Hypothalamus (tissue), 51 donors: ENCODE measurements at regions not wholly inside any gene's neighbourhood (a gene's known extent, or its start where the extent isn't known, plus 50 kb on each side); places are given as distances from the start of the nearest gene placed in this dataset.
"Not testable (repeated sequence)": the region's sequence is repeated elsewhere in the genome, so short reads cannot be mapped to it uniquely, and the experiment has no call there.

Experiments
- DNase-seq, 51 donors: peaks; one replicate each; lab custom pipeline; 2025; lab: John Stamatoyannopoulos, UW

GRCh38 chr9:13467157-13467556 is 187.7 kb upstream of the MPDZ start:
- DNase-seq, result no peak

DNA sequence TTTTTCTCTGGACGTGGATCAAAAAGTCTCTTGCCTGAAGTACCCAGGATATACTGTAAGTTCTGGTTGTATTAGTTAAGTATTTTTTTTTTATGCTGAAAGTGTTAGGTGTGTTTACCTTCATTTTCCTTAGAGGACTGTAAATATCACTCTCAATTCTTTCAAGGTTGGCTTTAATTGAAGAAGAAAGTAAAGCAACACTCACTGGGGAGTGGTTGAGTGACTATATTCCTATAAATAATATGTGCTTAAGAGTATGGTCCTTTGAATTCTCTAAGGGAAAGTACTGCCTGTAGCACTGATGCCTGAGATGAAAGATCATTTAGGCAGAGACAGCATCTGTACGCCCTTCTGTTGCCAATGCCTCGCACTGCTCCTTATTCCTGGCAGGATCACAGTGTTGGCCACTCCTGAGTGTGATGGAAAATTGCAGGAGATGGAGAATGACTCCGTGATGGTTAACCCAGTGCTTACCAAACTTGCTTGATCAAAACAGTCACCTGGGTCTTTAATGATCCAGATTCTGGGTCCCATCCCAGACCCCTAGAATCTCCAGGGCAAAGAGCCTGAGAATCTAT is 182.0 kb upstream of the MPDZ start:
- no peak for DNase-seq

- no peak for DNase-seq
Measured at GRCh38 chr9:13459071-13459470, 179.6 kb upstream of the MPDZ start.

DNA sequence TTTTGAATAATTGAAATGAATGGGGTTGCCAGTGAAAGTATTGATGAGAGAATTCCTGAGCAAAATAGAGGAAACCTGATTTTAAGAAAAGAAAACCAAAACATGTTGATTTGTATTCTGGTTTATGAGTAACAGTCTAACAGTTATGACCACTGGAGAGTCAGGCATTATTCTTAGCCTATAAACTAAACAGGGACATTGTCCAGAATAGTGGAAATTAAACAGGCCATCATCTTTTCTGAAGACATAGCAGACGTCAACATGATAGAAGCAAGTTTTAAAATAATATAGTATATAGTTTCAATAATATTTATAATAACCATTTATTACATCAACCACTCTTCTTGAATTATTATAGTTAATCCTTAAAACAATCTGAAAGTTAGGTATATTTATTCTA is 178.3 kb upstream of the MPDZ start:
- no peak for DNase-seq

- DNase-seq, result peak in 2 of 51 donors; percentile 6 to 40
Measured at GRCh38 chr9:13450723-13451122, 171.2 kb upstream of the MPDZ start.

DNA sequence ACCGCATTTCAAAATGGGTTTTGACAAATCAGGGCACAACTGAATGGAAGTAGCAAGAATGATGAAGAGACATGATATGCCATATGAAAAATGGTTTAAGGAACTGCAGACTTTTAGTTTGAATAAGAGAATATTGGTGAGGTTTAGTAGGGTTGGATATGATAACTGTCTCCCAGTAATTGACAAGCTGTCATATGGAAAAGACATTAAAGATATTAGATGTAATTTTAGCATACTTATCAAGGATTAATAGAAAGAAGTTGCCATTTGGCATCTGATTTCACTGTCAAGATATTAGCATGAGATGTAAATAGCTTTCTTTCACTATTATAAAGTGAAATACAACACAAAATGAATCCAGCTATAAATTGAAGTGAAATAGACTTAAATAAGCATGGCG is 169.0 kb upstream of the MPDZ start:
- no peak for DNase-seq

DNA sequence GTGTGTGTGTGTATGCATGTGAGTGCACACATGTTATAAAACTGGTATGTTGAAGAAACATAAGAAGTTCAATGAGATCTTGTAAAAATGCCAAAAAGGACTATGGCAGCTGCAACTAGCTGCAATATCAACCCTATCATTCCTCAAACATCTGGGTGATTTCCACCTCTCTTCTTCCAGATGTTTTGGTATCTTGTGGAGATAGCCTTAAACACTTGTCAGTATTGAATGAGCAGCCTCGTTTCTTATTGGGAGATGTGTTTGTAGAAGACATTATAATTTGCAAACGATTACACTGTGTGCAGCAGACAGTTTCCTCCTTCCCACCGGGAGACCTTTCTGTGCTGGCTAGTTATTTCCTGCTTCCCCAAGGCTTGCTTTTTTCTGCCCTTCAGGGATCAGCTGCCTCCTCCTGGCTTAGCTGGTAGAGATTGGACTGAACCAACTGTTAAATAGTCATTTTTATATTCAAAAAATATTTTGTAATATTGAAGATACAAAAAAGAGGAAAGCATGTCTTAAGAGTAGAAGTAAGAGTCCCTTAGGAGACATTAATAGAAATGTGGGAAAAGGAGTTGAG is 168.4 kb upstream of the MPDZ start:
- DNase-seq, result no peak

DNA sequence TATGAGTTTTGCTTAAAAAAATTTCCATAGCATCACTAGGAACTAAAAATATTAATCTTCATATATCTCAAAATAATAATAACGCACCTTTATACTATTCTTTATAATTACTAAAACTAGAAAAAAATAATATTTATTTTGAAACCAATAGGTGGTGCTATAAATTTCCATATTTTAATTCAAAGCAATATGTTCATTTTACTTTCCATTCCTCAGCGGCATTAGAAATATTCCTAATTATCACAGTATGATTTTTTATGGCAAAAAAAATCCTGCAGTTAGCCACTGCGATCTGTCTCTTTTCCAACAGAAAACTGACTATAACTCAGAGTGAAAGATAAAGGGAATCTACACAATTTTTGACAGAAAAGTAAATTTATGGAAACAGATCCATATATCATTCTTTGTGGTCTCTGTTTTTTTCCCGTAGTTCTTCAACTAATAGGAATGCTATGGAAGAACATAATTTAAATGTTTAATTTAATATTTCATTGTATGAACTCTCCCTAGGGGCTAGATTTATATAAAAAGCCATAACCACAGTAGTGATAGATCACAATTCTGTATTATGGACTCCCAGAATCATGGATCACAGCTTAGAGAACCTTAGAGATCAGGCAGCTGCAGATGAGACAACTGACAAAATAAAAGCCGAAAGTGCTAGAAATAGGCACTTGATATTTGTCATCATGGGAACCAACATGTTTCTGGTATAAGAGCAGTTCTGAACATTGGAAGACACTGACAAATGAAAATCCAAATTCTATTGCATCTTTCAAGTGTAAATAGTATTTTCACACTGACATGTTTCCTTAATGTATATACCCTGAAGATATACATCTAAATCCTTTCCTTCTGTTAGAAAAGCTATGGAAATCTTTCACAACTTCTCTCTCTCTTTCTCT is 167.7 kb upstream of the MPDZ start:
- no peak for DNase-seq

GRCh38 chr9:13446286-13446937 is 166.9 kb upstream of the MPDZ start:
- no peak for DNase-seq

DNA sequence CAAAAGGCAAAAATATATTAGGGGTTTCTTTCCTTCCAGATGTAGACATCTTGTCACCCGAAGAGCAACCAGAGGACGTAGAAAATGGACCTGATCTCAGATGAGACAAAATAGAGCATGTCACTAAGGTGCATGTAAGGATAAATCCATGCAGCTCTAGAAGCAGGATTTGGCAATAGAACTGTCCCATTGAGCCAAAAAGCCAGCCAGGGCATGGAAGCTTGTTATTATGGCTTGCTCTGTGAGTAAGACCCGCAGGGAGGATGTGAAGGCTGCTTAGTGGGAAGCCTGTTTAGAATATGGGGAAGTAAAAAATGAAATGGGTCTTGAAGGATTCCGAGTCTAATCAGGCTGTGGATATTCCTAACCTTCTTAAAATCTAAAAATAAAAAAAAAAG is 165.6 kb upstream of the MPDZ start:
- DNase-seq, result peak in 3 of 51 donors; percentile 8 to 40 (median 30)

DNA sequence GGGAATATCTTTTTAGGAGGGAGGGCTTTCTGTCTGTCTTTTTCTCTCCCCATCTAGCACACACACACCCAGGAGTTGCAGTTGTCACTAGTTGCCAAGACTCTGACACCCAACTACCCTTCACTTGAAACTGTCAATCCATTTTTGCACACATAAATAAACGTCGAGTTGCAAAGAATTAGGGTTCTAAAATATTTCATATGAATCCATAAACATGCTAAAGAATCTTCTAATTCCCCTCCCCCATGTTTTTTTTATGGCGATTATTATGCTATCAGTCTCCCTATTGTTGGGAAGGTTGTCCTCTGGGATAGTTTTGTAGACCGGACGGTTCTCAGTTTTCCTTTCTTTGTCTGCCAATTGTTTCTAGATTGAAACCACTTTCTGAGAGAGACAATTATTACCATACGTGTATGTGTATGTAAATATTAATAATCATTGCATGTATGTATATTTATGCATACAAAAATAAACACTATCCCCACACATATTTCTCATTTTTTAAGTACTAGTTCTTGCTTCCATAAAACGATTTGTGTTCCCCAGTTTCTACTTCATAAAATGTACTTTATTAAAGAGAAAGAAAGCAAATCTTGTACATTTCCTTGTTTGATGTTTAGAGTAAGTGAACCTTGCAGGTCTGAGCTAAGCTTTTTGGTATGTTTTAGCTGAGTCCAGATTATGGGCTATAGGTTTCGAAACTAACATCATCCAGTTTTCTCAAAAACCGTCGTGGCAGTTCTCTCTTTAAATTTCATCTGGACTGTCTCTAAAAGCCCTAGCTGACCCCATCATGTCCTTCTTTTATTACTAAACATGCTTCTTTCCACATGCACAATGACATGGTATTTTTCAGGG is 165.0 kb upstream of the MPDZ start:
- peak in 2 of 51 donors; percentile 29 to 75 for DNase-seq

DNA sequence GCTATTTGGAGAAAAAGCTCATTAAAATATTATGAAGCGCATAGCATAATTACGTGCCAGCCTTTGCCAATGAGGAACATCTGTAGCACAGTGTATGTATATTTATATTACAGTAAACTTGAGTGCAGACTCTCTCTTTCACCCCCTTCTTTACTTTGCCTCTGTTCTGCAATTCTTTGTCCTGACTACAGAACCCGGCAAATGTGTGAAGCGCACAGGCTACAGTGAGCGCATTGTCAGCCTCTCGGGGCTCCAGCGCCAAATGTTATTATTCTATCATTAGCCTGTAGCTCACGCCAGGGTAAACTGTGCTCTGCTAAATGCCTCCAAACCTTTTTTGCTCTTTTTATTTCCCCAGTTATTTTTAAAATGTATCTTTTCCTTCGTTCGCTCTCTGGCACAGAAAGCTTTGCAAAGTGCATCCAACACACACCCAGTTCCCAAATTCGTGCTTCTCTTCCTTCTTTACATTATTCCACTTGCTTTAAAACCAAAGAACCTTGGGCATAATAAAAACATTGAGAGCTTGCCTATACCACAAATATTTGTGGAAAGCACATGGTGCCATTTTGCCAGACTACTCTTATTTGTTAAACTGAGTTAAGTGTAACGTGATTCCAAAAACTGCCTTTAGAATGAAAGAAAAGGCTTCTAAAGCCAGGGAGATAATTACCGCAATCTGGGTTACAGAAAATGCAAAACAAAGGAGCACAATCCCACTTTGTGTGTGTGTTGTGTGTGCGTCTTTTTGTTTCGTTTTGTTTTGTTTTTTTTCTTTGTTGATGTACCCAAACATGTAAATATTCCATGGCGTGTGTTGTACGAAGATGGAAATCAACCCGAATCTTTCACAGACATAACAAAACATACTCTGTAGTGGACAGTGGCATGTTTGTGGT is 164.1 kb upstream of the MPDZ start:
- DNase-seq, result peak in 24 of 51 donors; percentile 2 to 82 (median 28)

DNA sequence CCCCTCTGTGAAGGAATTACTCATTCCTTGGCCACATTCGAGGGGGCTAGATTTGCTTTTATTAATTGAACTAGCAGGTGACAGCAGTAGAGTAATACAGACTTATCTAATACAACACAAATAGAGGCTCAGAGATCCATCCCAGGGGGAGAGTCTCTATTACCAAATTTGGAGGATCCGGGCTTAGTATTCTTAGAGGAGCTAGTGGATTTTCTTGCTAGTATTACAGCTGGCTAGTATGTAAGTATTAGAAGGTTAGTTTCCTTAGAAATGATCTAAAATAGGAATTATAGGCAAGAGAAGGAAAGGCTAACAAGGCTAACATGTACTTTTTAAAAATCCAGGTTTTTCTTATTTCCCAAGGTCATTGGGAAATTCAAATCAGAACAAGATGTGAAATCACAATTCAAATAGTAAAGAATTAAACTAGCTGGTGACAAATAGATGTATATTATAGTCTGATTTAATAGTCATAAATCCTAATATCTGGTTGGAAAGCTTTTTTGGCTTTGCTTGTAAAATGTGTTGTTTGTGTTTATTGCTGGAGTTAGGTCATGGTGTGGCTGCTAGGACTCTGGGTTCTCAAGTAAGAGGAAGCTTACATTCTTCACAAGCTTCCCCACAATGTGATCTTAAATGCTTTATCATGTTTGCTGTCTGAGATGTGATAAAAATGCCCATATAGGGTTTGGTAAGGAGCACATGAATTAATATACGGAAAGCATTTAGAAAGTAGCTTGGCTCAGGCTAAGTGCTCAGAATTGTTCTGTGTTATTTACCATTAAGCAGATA is 160.4 kb upstream of the MPDZ start:
- DNase-seq, result no peak

GRCh38 chr9:13437866-13438265 is 158.4 kb upstream of the MPDZ start:
- DNase-seq, result no peak

DNA sequence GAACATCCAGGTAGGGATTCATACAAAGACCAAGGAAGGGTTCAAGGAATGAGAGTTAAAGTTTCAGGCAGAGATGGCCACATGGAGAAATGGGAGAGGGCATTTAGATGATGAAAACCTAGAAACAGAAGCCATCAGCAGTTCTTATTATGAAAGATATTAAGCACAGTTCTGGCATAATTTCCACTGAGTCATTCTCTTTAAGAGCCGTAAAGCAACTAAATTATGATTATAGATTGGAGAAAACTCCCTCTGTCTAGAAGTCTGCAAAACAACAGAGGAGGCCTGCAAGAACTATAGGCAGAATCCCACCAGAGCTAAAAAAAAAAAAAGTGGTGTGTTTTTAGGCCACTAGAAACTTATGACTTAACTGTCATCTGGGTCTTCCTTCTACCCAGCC is 157.1 kb upstream of the MPDZ start:
- DNase-seq, result no peak

GRCh38 chr9:13433453-13433852 is 154.0 kb upstream of the MPDZ start:
- not testable (repeated sequence) for DNase-seq

- no peak for DNase-seq
Measured at GRCh38 chr9:13432904-13433303, 153.4 kb upstream of the MPDZ start.

DNA sequence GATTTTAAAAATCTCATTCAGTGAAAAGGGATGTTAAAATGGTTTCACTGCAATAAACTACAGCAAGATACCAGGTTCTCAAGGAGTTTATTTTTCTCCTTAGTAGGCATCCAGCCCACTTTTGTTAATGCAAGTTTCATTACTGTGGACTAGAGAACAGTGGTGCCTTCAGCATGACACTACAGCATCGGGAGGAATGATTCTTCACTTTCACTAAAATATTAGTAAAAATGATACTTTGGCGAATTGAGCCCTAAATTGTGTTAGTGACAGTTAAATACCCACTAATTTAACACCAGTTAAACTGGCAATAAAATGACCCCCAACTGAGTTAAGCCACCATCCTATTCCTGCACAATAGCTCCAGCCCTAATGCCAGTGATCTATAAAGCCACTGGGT is 152.2 kb upstream of the MPDZ start:
- DNase-seq, result no peak

DNA sequence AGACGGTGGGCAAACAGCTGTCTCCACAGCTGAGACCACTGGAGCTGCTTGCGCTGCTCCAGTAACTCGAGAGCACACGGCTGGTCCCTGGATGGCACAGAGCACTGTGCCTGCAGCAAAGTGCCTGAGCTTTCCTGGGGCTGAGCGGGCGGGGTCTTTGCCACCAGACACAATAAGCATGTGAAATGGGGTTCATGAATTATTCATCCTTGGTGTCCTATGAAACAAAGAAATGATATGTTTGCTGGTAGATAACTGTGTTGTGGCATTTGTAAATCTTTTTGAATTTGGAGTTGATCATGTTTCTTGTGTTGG is 151.7 kb upstream of the MPDZ start:
- peak in 19 of 51 donors; percentile 5 to 76 (median 40) for DNase-seq
